ENCODE measurements at regions not wholly inside any gene's neighbourhood (a gene's known extent, or its start where the extent isn't known, plus 50 kb on each side); places are given as distances from the start of the nearest gene placed in this dataset.

DNA sequence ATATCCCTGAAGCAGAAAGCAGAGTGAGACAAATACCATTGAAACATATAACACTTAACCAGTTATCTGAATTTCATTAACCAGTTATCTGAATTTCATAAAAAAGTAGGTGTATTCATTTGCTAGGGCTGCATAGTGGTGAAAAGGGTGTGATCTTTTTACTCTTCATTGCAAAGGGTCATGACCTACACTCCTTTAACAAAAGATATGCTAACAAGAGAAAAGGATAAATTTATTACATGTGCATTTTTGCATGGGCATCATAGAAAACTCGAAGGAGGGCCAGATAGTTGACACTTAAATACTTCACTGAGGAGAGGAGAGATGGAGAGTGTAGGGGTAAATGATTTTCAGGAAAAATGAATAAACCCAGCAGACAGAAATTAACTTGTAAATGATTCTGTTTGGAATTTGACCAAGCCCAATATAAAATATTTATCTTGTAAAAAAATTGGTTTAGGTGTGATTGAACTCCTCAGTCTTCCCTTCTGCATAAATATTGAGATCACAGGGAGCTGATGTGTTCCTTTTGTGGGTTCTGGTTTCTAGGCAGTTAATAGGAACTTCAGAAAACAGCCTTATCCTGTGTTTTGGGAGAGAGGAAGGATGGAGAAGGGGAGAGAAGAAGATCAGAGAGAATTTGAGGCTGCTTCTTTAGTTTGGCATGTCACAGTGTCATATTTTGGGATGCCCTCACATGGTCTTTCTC is 372.5 kb upstream of the SYT4 start:
- TF ChIP-seq POLR2AphosphoS5 (IDR thresholded peaks at IDR 0.05; ENCODE audit: borderline replicate concordance, low read depth, low read length) (no peak), EZH2 (IDR thresholded peaks at IDR 0.05) (no peak)

All from SK-N-MC (cell line).